Thyroid gland (tissue), 4 donors: ENCODE measurements at regions not wholly inside any gene's neighbourhood (a gene's known extent, or its start where the extent isn't known, plus 50 kb on each side); places are given as distances from the start of the nearest gene placed in this dataset.
"Not testable (repeated sequence)": the region's sequence is repeated elsewhere in the genome, so short reads cannot be mapped to it uniquely, and the experiment has no call there.

Experiments
- DNase-seq, 2 donors: peaks; one replicate each; pipeline ENCODE4 v3.0.0-alpha.2; 2019
- H3K27ac ChIP-seq, 3 donors: fragments of 200-600 bp; sonication (generic); 1 replicate in 2 of 3; 2 replicates in 1 of 3; pipeline ENCODE4 v1.5.1; 2016 to 2019; ENCODE audit warnings: mild to moderate bottlenecking in 1 of 3, moderate library complexity in 1 of 3
- H3K27me3 ChIP-seq: fragments of 200-600 bp; sonication (generic); one replicate; pipeline ENCODE4 v1.5.1; 2019
- H3K36me3 ChIP-seq, 2 donors: fragments of 200-600 bp; sonication (generic); one replicate each; pipeline ENCODE4 v1.5.1; 2016 to 2019
- H3K4me1 ChIP-seq, 2 donors: fragments of 200-600 bp; sonication (generic); one replicate each; pipeline ENCODE4 v1.5.1; 2017 to 2019
- H3K4me3 ChIP-seq, 3 donors: fragments of 200-600 bp; sonication (generic); replicated peaks in 1 of 3; 1 replicate in 2 of 3; 2 replicates in 1 of 3; pipeline ENCODE4 v1.5.1; 2016; ENCODE audit warnings: mild to moderate bottlenecking in 1 of 3
- H3K9me3 ChIP-seq: fragments of 200-600 bp; sonication (generic); one replicate; pipeline ENCODE4 v1.5.1; 2017
- CTCF ChIP-seq, 6 experiments: fragments of 200-600 bp in 3 of 6; fragments of 450-650 bp in 3 of 6; sonication (generic) in 3 of 6; IDR thresholded peaks; one replicate each; pipeline ENCODE4 v1.5.1; 2016 to 2019; ENCODE audit warnings: antibody characterized with exemption in 6 of 6, mild to moderate bottlenecking in 2 of 6, inconsistent platforms in 1 of 6, moderate library complexity in 1 of 6
- POLR2A ChIP-seq, 2 donors: fragments of 450-650 bp; IDR thresholded peaks; one replicate each; pipeline ENCODE4 v1.6.1; 2017; ENCODE audit warnings: antibody characterized with exemption in 2 of 2, mild to moderate bottlenecking in 2 of 2, moderate library complexity in 1 of 2
- WGBS, 2 donors: methylation state at CpG; one replicate each; pipeline ENCODE4 v1.1.5; 2017; 5-methylcytosine and 5-hydroxymethylcytosine counted together
- intact Hi-C: fragments of 100-400 bp; cut with DNase I; formaldehyde crosslinking; loops from one replicate; pipeline ENCODE4 v1.15.1; 2023

GRCh38 chr6:14887181-14887580 lies 358.7 kb upstream of the JARID2 start:
- peaks cover 0 to 6% of the 10 kb centered on the region in 2 donors for H3K4me1 ChIP-seq
- H3K9me3 ChIP-seq: no peaks in the 10 kb centered on the region
- H3K4me3 ChIP-seq: no peak overlapping the region
- no peak overlapping the region for H3K27ac ChIP-seq
- intact Hi-C loops: no loop called here
- 94 to 95% methylated on average over 3 of the region's 3 CpGs for WGBS, 2 donors
- TF ChIP-seq CTCF (IDR thresholded peaks at IDR 0.05): no peak
- TF ChIP-seq POLR2A (IDR thresholded peaks at IDR 0.05): no peak
- no peaks in the 10 kb centered on the region for H3K27me3 ChIP-seq
- no peak for DNase-seq
- H3K36me3 ChIP-seq: no peaks in the 10 kb centered on the region

- 95 to 96% methylated on average over 5 of the region's 5 CpGs for WGBS, 2 donors
- intact Hi-C loops: no loop called here
These were observed 357.8 kb upstream of the JARID2 start for GRCh38 chr6:14887986-14888574.

GRCh38 chr6:14888575-14889000 lies 357.3 kb upstream of the JARID2 start:
- Histone ChIP-seq H3K9me3 (no peaks in the 10 kb centered on the region), H3K27ac (no peak overlapping the region), H3K27me3 (no peaks in the 10 kb centered on the region), H3K36me3 (no peaks in the 10 kb centered on the region), H3K4me3 (no peak overlapping the region), H3K4me1 (no peaks in the 10 kb centered on the region)
- intact Hi-C loops: no loop called here
- WGBS, 2 donors: 93 to 100% methylated on average over 4 of the region's 4 CpGs
- TF ChIP-seq CTCF (IDR thresholded peaks at IDR 0.05): no peak
- TF ChIP-seq POLR2A (IDR thresholded peaks at IDR 0.05): no peak
- DNase-seq: no peak

More at GRCh38 chr6:14887986-14888574, 357.8 kb upstream of the JARID2 start:
- H3K36me3 ChIP-seq: no peaks in the 10 kb centered on the region
- DNase-seq: no peak
- H3K9me3 ChIP-seq: no peaks in the 10 kb centered on the region
- no peaks in the 10 kb centered on the region for H3K4me1 ChIP-seq
- no peak overlapping the region for H3K27ac ChIP-seq
- TF ChIP-seq POLR2A (IDR thresholded peaks at IDR 0.05) (no peak), CTCF (IDR thresholded peaks at IDR 0.05) (no peak)
- no peak overlapping the region for H3K4me3 ChIP-seq
- H3K27me3 ChIP-seq: no peaks in the 10 kb centered on the region

GRCh38 chr6:14889188-14889587 lies 356.7 kb upstream of the JARID2 start:
- Histone ChIP-seq H3K27ac (no peak overlapping the region), H3K4me1 (no peaks in the 10 kb centered on the region), H3K36me3 (no peaks in the 10 kb centered on the region), H3K4me3 (no peak overlapping the region), H3K27me3 (no peaks in the 10 kb centered on the region), H3K9me3 (no peaks in the 10 kb centered on the region)
- no peak for DNase-seq
- intact Hi-C loops: no loop called here
- 77 to 79% methylated on average over 2 of the region's 2 CpGs for WGBS, 2 donors
- TF ChIP-seq POLR2A (IDR thresholded peaks at IDR 0.05) (no peak), CTCF (IDR thresholded peaks at IDR 0.05) (no peak)

- Histone ChIP-seq H3K36me3 (no peaks in the 10 kb centered on the region), H3K27me3 (no peaks in the 10 kb centered on the region), H3K4me1 (no peaks in the 10 kb centered on the region), H3K9me3 (no peaks in the 10 kb centered on the region), H3K4me3 (no peak overlapping the region), H3K27ac (no peak overlapping the region)
- DNase-seq: no peak
- TF ChIP-seq CTCF (IDR thresholded peaks at IDR 0.05): no peak
- no peak for TF ChIP-seq POLR2A (IDR thresholded peaks at IDR 0.05)
- intact Hi-C loops: no loop called here
- WGBS, 2 donors: 93 to 95% methylated on average over 16 to 17 of the region's 17 CpGs
These were observed 356.0 kb upstream of the JARID2 start for GRCh38 chr6:14889611-14890593.

- H3K4me1 ChIP-seq, intact Hi-C loops, H3K4me3 ChIP-seq, H3K36me3 ChIP-seq, H3K9me3 ChIP-seq, H3K27me3 ChIP-seq, H3K27ac ChIP-seq, DNase-seq: not testable (repeated sequence)
- WGBS, 2 donors: 76 to 80% methylated on average over 9 of the region's 9 CpGs
These were observed 354.0 kb upstream of the JARID2 start for GRCh38 chr6:14891820-14892375.
